ENCODE measurements at regions not wholly inside any gene's neighbourhood (a gene's known extent, or its start where the extent isn't known, plus 50 kb on each side); places are given as distances from the start of the nearest gene placed in this dataset.

GRCh38 chr1:175845338-175845737 lies 101.9 kb upstream of the TNR start:
- H3K4me2 ChIP-seq: no peak overlapping the region
- H3K9ac ChIP-seq: no peak overlapping the region
- H4K20me1 ChIP-seq (ENCODE audit: insufficient read depth): no peaks in the 10 kb centered on the region
- H3K36me3 ChIP-seq (ENCODE audit: insufficient read depth): no peaks in the 10 kb centered on the region
- H3K4me1 ChIP-seq (ENCODE audit: low read depth, poor library complexity, severe bottlenecking): no peaks in the 10 kb centered on the region
- H3K4me3 ChIP-seq (IDR thresholded peaks at IDR 0.05; ENCODE audit: insufficient read depth, low read depth, low read length): no peak overlapping the region
- TF ChIP-seq CTCF (conservative IDR thresholded peaks at IDR 0.05; ENCODE audit: low read depth, low read length): no peak
- H3K79me2 ChIP-seq (ENCODE audit: insufficient read depth, low read depth): no peaks in the 10 kb centered on the region
- no peaks in the 10 kb centered on the region for H3K27me3 ChIP-seq (ENCODE audit: insufficient read depth, low read depth)
- no peak overlapping the region for H2AFZ ChIP-seq (ENCODE audit: low read depth)
- no peak overlapping the region for H3K27ac ChIP-seq

- no peaks in the 10 kb centered on the region for H3K79me2 ChIP-seq (ENCODE audit: insufficient read depth, low read depth)
- no peak overlapping the region for H3K9ac ChIP-seq
- H3K36me3 ChIP-seq (ENCODE audit: insufficient read depth): no peaks in the 10 kb centered on the region
- no peaks in the 10 kb centered on the region for H4K20me1 ChIP-seq (ENCODE audit: insufficient read depth)
- TF ChIP-seq CTCF (conservative IDR thresholded peaks at IDR 0.05; ENCODE audit: low read depth, low read length): no peak
- no peaks in the 10 kb centered on the region for H3K27me3 ChIP-seq (ENCODE audit: insufficient read depth, low read depth)
- no peak overlapping the region for H2AFZ ChIP-seq (ENCODE audit: low read depth)
- no peak overlapping the region for H3K4me2 ChIP-seq
- H3K4me1 ChIP-seq (ENCODE audit: low read depth, poor library complexity, severe bottlenecking): no peaks in the 10 kb centered on the region
- H3K4me3 ChIP-seq (IDR thresholded peaks at IDR 0.05; ENCODE audit: insufficient read depth, low read depth, low read length): no peak overlapping the region
- no peak overlapping the region for H3K27ac ChIP-seq
Measured at GRCh38 chr1:175844877-175845276, 101.5 kb upstream of the TNR start.

GRCh38 chr1:175842550-175842949 lies 99.2 kb upstream of the TNR start:
- H4K20me1 ChIP-seq (ENCODE audit: insufficient read depth): no peaks in the 10 kb centered on the region
- no peak overlapping the region for H3K9ac ChIP-seq
- H3K4me1 ChIP-seq (ENCODE audit: low read depth, poor library complexity, severe bottlenecking): no peaks in the 10 kb centered on the region
- no peak overlapping the region for H3K4me3 ChIP-seq (IDR thresholded peaks at IDR 0.05; ENCODE audit: insufficient read depth, low read depth, low read length)
- TF ChIP-seq CTCF (conservative IDR thresholded peaks at IDR 0.05; ENCODE audit: low read depth, low read length): no peak
- H3K36me3 ChIP-seq (ENCODE audit: insufficient read depth): no peaks in the 10 kb centered on the region
- H3K27me3 ChIP-seq (ENCODE audit: insufficient read depth, low read depth): no peaks in the 10 kb centered on the region
- no peak overlapping the region for H3K4me2 ChIP-seq
- H3K79me2 ChIP-seq (ENCODE audit: insufficient read depth, low read depth): no peaks in the 10 kb centered on the region
- no peak overlapping the region for H3K27ac ChIP-seq
- H2AFZ ChIP-seq (ENCODE audit: low read depth): no peak overlapping the region

GRCh38 chr1:175841738-175842187 lies 98.4 kb upstream of the TNR start:
- Histone ChIP-seq H3K4me2 (no peak overlapping the region), H3K4me1 (ENCODE audit: low read depth, poor library complexity, severe bottlenecking) (no peaks in the 10 kb centered on the region), H3K9ac (no peak overlapping the region), H2AFZ (ENCODE audit: low read depth) (no peak overlapping the region), H3K79me2 (ENCODE audit: insufficient read depth, low read depth) (no peaks in the 10 kb centered on the region), H3K4me3 (IDR thresholded peaks at IDR 0.05; ENCODE audit: insufficient read depth, low read depth, low read length) (no peak overlapping the region), H3K27me3 (ENCODE audit: insufficient read depth, low read depth) (no peaks in the 10 kb centered on the region), H3K27ac (no peak overlapping the region), H4K20me1 (ENCODE audit: insufficient read depth) (no peaks in the 10 kb centered on the region), H3K36me3 (ENCODE audit: insufficient read depth) (no peaks in the 10 kb centered on the region)
- TF ChIP-seq CTCF (conservative IDR thresholded peaks at IDR 0.05; ENCODE audit: low read depth, low read length): no peak

Data from KMS-11 (cell line).